ENCODE measurements at regions not wholly inside any gene's neighbourhood (a gene's known extent, or its start where the extent isn't known, plus 50 kb on each side); places are given as distances from the start of the nearest gene placed in this dataset.

- no peak for TF ChIP-seq POLR2AphosphoS5 (IDR thresholded peaks at IDR 0.05; ENCODE audit: low read depth, low read length)
- TF ChIP-seq, protein P1, sequence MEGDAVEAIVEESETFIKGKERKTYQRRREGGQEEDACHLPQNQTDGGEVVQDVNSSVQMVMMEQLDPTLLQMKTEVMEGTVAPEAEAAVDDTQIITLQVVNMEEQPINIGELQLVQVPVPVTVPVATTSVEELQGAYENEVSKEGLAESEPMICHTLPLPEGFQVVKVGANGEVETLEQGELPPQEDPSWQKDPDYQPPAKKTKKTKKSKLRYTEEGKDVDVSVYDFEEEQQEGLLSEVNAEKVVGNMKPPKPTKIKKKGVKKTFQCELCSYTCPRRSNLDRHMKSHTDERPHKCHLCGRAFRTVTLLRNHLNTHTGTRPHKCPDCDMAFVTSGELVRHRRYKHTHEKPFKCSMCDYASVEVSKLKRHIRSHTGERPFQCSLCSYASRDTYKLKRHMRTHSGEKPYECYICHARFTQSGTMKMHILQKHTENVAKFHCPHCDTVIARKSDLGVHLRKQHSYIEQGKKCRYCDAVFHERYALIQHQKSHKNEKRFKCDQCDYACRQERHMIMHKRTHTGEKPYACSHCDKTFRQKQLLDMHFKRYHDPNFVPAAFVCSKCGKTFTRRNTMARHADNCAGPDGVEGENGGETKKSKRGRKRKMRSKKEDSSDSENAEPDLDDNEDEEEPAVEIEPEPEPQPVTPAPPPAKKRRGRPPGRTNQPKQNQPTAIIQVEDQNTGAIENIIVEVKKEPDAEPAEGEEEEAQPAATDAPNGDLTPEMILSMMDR (IDR thresholded peaks at IDR 0.05), result no peak
- TF ChIP-seq SIN3A (IDR thresholded peaks at IDR 0.05; ENCODE audit: borderline replicate concordance, insufficient read depth, low read depth, low read length), result no peak
Measured at GRCh38 chr2:189309331-189309730, 129.8 kb upstream of the COL5A2 start.

Data from Panc1 (cell line).